Neural cell (in vitro differentiated cells): ENCODE measurements at regions not wholly inside any gene's neighbourhood (a gene's known extent, or its start where the extent isn't known, plus 50 kb on each side); places are given as distances from the start of the nearest gene placed in this dataset.

Experiments
- H2AFZ ChIP-seq: fragments of 200-600, 300-800 bp; sonication (generic), shearing (Covaris generic); 2 replicates; pipeline ENCODE4 v1.6.0; 2014; ENCODE audit warnings: low read depth, mild to moderate bottlenecking, antibody characterized with exemption, low read length, moderate library complexity
- H3F3A ChIP-seq: fragments of 200-600 bp; shearing (Covaris generic); 2 replicates; pipeline ENCODE4 v1.6.1; 2016; ENCODE audit warnings: mild to moderate bottlenecking, moderate library complexity, mixed read lengths, antibody characterized with exemption, low read length; ENCODE audit not compliant: insufficient read depth, poor library complexity, severe bottlenecking
- H3K27ac ChIP-seq: fragments of 200-600, 300-800 bp; sonication (generic), shearing (Covaris generic); 2 replicates; pipeline ENCODE4 v1.5.1; 2014; ENCODE audit warnings: mild to moderate bottlenecking, low read length, moderate library complexity
- H3K27me3 ChIP-seq: fragments of 300-800, 200-600 bp; sonication (generic), shearing (Covaris generic); 2 replicates; pipeline ENCODE4 v1.6.0; 2014; ENCODE audit warnings: mild to moderate bottlenecking, low read depth, low read length, moderate library complexity; ENCODE audit not compliant: insufficient read depth
- H3K36me3 ChIP-seq: fragments of 300-800, 200-600 bp; sonication (generic), shearing (Covaris generic); 2 replicates; pipeline ENCODE4 v1.5.1; 2014; ENCODE audit warnings: mild to moderate bottlenecking, antibody characterized with exemption, low read length, moderate library complexity; ENCODE audit not compliant: insufficient read depth
- H3K4me2 ChIP-seq: fragments of 300-800, 200-600 bp; sonication (generic), shearing (Covaris generic); 2 replicates; pipeline ENCODE4 v1.6.0; 2014; ENCODE audit warnings: mild to moderate bottlenecking, low read length
- H3K4me3 ChIP-seq: fragments of 300-800, 200-600 bp; sonication (generic), shearing (Covaris generic); 2 replicates; pipeline ENCODE4 v1.5.1; 2014; ENCODE audit warnings: mild to moderate bottlenecking, low read length, moderate library complexity
- H3K79me2 ChIP-seq: fragments of 200-600 bp; shearing (Covaris generic); replicated peaks from 2 replicates; pipeline ENCODE4 v1.6.0; 2014; ENCODE audit warnings: mild to moderate bottlenecking, low read length, moderate library complexity; ENCODE audit not compliant: insufficient read depth
- H3K9ac ChIP-seq: fragments of 300-800, 200-600 bp; sonication (generic), shearing (Covaris generic); 2 replicates; pipeline ENCODE4 v1.6.1; 2016; ENCODE audit warnings: mild to moderate bottlenecking, low read length, mixed read lengths
- H3K9me2 ChIP-seq: fragments of 200-600 bp; shearing (Covaris generic); 2 replicates; pipeline ENCODE4 v1.6.1; 2016; ENCODE audit warnings: mild to moderate bottlenecking, low read length, mixed read lengths; ENCODE audit not compliant: insufficient read depth
- H3K9me3 ChIP-seq: fragments of 200-600, 300-800 bp; sonication (generic), shearing (Covaris generic); 2 replicates; pipeline ENCODE4 v1.6.1; 2016; ENCODE audit warnings: mild to moderate bottlenecking, mixed run types, low read length, moderate library complexity, mixed read lengths
- H4K20me1 ChIP-seq: fragments of 200-600 bp; shearing (Covaris generic); 2 replicates; pipeline ENCODE4 v1.6.1; 2016; ENCODE audit warnings: mild to moderate bottlenecking, mixed run types; ENCODE audit not compliant: insufficient read depth
- CTCF ChIP-seq: fragments of 450-650 bp; IDR thresholded peaks from 2 replicates; pipeline ENCODE4 v1.5.1; 2014; ENCODE audit warnings: antibody characterized with exemption, mild to moderate bottlenecking, moderate library complexity; ENCODE audit not compliant: poor library complexity, severe bottlenecking
- EP300 ChIP-seq: fragments of 450-650 bp; conservative IDR thresholded peaks from 2 replicates; pipeline ENCODE4 v1.6.1; 2014; ENCODE audit warnings: antibody characterized with exemption, mild to moderate bottlenecking, moderate library complexity; ENCODE audit not compliant: poor library complexity, severe bottlenecking
- EZH2 ChIP-seq: fragments of 200-600, 300-800 bp; shearing (Covaris generic), sonication (generic); IDR thresholded peaks from 2 replicates; pipeline ENCODE4 v1.6.1; 2014; ENCODE audit warnings: antibody characterized with exemption, low read length, borderline replicate concordance, mild to moderate bottlenecking; ENCODE audit not compliant: insufficient read depth, poor library complexity, severe bottlenecking
- MXI1 ChIP-seq: fragments of 450-650 bp; conservative IDR thresholded peaks from 2 replicates; pipeline ENCODE4 v1.6.1; 2014; ENCODE audit warnings: antibody characterized with exemption, mild to moderate bottlenecking; ENCODE audit not compliant: poor library complexity, severe bottlenecking
- POLR2AphosphoS5 ChIP-seq: IDR thresholded peaks from 2 replicates; pipeline ENCODE4 v1.6.1; 2012
- RAD21 ChIP-seq: fragments of 450-650 bp; conservative IDR thresholded peaks from 2 replicates; pipeline ENCODE4 v1.6.1; 2014; ENCODE audit warnings: antibody characterized with exemption, mild to moderate bottlenecking, moderate library complexity
- REST ChIP-seq: IDR thresholded peaks from 2 replicates; pipeline ENCODE4 v1.6.1; 2012; ENCODE audit warnings: borderline replicate concordance
- SMC3 ChIP-seq: fragments of 450-650 bp; conservative IDR thresholded peaks from 2 replicates; pipeline ENCODE4 v1.6.1; 2014; ENCODE audit warnings: antibody characterized with exemption, mild to moderate bottlenecking, moderate library complexity; ENCODE audit not compliant: poor library complexity
- TAF1 ChIP-seq: IDR thresholded peaks from 2 replicates; pipeline ENCODE4 v1.6.1; 2012; ENCODE audit warnings: low read depth

- Histone ChIP-seq H3K79me2 (no peaks in the 10 kb centered on the region), H3K36me3 (no peaks in the 10 kb centered on the region), H3K9me2 (no peaks in the 10 kb centered on the region), H3K27me3 (peaks cover 7% of the 10 kb centered on the region), H3F3A (no peaks in the 10 kb centered on the region), H3K9me3 (no peaks in the 10 kb centered on the region), H2AFZ (peak overlapping the region; percentile 67), H3K9ac (no peak overlapping the region), H4K20me1 (no peaks in the 10 kb centered on the region), H3K27ac (no peak overlapping the region), H3K4me3 (peak overlapping the region; percentile 68), H3K4me2 (no peak overlapping the region)
- TF ChIP-seq RAD21: no peak
- TF ChIP-seq TAF1: no peak
- no peak for TF ChIP-seq EP300
- TF ChIP-seq MXI1: no peak
- no peak for TF ChIP-seq SMC3
- TF ChIP-seq POLR2AphosphoS5: no peak
- TF ChIP-seq CTCF: no peak
- no peak for TF ChIP-seq REST
- no peak for TF ChIP-seq EZH2
Measured at GRCh38 chr5:42908086-42908485, 96.4 kb upstream of the SELENOP start.

GRCh38 chr5:42905827-42906226 lies 94.1 kb upstream of the SELENOP start:
- Histone ChIP-seq H3K4me3 (no peak overlapping the region), H3K9me3 (no peaks in the 10 kb centered on the region), H3K9me2 (no peaks in the 10 kb centered on the region), H3K9ac (no peak overlapping the region), H3K27me3 (peaks cover 7% of the 10 kb centered on the region), H3K36me3 (no peaks in the 10 kb centered on the region), H3K4me2 (no peak overlapping the region), H3F3A (no peaks in the 10 kb centered on the region), H3K27ac (no peak overlapping the region), H3K79me2 (no peaks in the 10 kb centered on the region), H4K20me1 (no peaks in the 10 kb centered on the region), H2AFZ (no peak overlapping the region)
- TF ChIP-seq EZH2 (no peak), POLR2AphosphoS5 (no peak), MXI1 (no peak), SMC3 (no peak), EP300 (no peak), REST (no peak), TAF1 (no peak), RAD21 (no peak), CTCF (no peak)
